Loucy (cell line): ENCODE measurements at regions not wholly inside any gene's neighbourhood (a gene's known extent, or its start where the extent isn't known, plus 50 kb on each side); places are given as distances from the start of the nearest gene placed in this dataset.

Source experiments
- H2AFZ ChIP-seq: fragments of 200-600 bp; sonication (generic); 2 replicates; pipeline ENCODE4 v1.6.0; 2016; ENCODE audit warnings: antibody characterized with exemption, mild to moderate bottlenecking, low read length, moderate library complexity
- H3F3A ChIP-seq: fragments of 200-600 bp; 2 replicates; pipeline ENCODE4 v1.6.0; 2016; ENCODE audit warnings: antibody characterized with exemption, low read depth, mild to moderate bottlenecking
- H3K27me3 ChIP-seq: fragments of 200-600 bp; sonication (generic); 2 replicates; pipeline ENCODE4 v1.6.1; 2014; ENCODE audit warnings: low read length, mild to moderate bottlenecking; ENCODE audit not compliant: insufficient read depth, poor library complexity, severe bottlenecking
- H3K36me3 ChIP-seq: fragments of 200-600 bp; sonication (generic); 2 replicates; pipeline ENCODE4 v1.6.1; 2016; ENCODE audit warnings: low read length; ENCODE audit not compliant: insufficient read depth
- H3K4me1 ChIP-seq: fragments of 200-600 bp; sonication (generic); 2 replicates; pipeline ENCODE4 v1.5.1; 2014; ENCODE audit warnings: low read length, mild to moderate bottlenecking; ENCODE audit not compliant: insufficient read depth, poor library complexity, severe bottlenecking
- H3K4me2 ChIP-seq: fragments of 200-600 bp; sonication (generic); 2 replicates; pipeline ENCODE4 v1.6.0; 2014; ENCODE audit warnings: antibody characterized with exemption, low read length, low read depth, mild to moderate bottlenecking; ENCODE audit not compliant: poor library complexity, severe bottlenecking
- H3K4me3 ChIP-seq: fragments of 200-600 bp; sonication (generic); 2 replicates; pipeline ENCODE4 v1.5.1; 2014; ENCODE audit warnings: low read length, mild to moderate bottlenecking, mixed read lengths; ENCODE audit not compliant: poor library complexity, severe bottlenecking
- H3K79me2 ChIP-seq: fragments of 200-600 bp; sonication (generic); 2 replicates; pipeline ENCODE4 v1.6.1; 2014; ENCODE audit warnings: low read length; ENCODE audit not compliant: insufficient read depth
- H3K9ac ChIP-seq: fragments of 200-600 bp; sonication (generic); 2 replicates; pipeline ENCODE4 v1.6.0; 2014; ENCODE audit warnings: mild to moderate bottlenecking, low read depth, low read length, moderate library complexity; ENCODE audit not compliant: poor library complexity, severe bottlenecking
- H3K9me2 ChIP-seq: fragments of 200-600 bp; sonication (generic); replicated peaks from 2 replicates; pipeline ENCODE4 v1.6.1; 2016; ENCODE audit warnings: low read depth, low read length, mixed read lengths
- H3K9me3 ChIP-seq: fragments of 200-600 bp; sonication (generic); 2 replicates; pipeline ENCODE4 v1.6.1; 2014; ENCODE audit warnings: mild to moderate bottlenecking, antibody characterized with exemption, low read length, low read depth; ENCODE audit not compliant: insufficient read depth
- H4K20me1 ChIP-seq: fragments of 200-600 bp; sonication (generic); 2 replicates; pipeline ENCODE4 v1.6.0; 2014; ENCODE audit warnings: antibody characterized with exemption, low read length, mild to moderate bottlenecking; ENCODE audit not compliant: insufficient read depth, poor library complexity, severe bottlenecking
- EZH2phosphoT487 ChIP-seq: fragments of 200-600 bp; IDR thresholded peaks from 2 replicates; pipeline ENCODE4 v1.6.1; 2018; ENCODE audit warnings: antibody characterized with exemption, mild to moderate bottlenecking, moderate library complexity, borderline replicate concordance
- TF ChIP-seq, protein P1 (sequence below): fragments of 200-600 bp; sonication (generic); conservative IDR thresholded peaks from 2 replicates; pipeline ENCODE4 v1.5.1; 2014; ENCODE audit warnings: mild to moderate bottlenecking, antibody characterized with exemption, low read length

DNA sequence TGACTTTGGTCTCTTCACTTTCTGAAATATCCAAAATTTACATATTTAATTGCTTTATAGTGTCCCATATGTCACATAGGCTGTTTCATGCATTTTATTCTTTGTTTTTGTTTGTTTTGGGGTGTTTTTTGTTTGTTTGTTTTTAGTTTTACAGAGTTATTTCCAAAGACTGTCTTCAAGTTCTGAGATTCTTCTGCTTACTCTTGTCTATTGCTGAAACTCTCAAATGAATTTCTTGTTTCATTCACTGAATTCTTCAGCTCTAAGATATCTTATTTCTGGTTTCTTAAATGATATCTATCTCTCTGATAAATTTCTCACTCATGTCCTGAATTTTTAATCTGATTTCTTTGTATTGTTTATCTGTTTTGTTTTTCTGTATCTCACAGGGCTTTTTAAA lies 412.0 kb upstream of the ATP2B1 start:
- Histone ChIP-seq H3K4me1 (no peaks in the 10 kb centered on the region), H4K20me1 (no peaks in the 10 kb centered on the region), H3F3A (no peaks in the 10 kb centered on the region), H3K9me2 (no peaks in the 10 kb centered on the region), H3K4me3 (no peak overlapping the region), H3K79me2 (no peaks in the 10 kb centered on the region), H3K27me3 (no peaks in the 10 kb centered on the region), H2AFZ (no peak overlapping the region), H3K4me2 (no peak overlapping the region), H3K36me3 (no peaks in the 10 kb centered on the region), H3K9ac (no peak overlapping the region), H3K9me3 (peaks cover 9% of the 10 kb centered on the region; the same call in 1 of the 2 replicates)
- no peak for TF ChIP-seq EZH2phosphoT487
- TF ChIP-seq, protein P1, sequence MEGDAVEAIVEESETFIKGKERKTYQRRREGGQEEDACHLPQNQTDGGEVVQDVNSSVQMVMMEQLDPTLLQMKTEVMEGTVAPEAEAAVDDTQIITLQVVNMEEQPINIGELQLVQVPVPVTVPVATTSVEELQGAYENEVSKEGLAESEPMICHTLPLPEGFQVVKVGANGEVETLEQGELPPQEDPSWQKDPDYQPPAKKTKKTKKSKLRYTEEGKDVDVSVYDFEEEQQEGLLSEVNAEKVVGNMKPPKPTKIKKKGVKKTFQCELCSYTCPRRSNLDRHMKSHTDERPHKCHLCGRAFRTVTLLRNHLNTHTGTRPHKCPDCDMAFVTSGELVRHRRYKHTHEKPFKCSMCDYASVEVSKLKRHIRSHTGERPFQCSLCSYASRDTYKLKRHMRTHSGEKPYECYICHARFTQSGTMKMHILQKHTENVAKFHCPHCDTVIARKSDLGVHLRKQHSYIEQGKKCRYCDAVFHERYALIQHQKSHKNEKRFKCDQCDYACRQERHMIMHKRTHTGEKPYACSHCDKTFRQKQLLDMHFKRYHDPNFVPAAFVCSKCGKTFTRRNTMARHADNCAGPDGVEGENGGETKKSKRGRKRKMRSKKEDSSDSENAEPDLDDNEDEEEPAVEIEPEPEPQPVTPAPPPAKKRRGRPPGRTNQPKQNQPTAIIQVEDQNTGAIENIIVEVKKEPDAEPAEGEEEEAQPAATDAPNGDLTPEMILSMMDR = no peak

- no peaks in the 10 kb centered on the region for H4K20me1 ChIP-seq
- H3K4me3 ChIP-seq = no peak overlapping the region
- H3F3A ChIP-seq = no peaks in the 10 kb centered on the region
- H3K9me3 ChIP-seq = no peaks in the 10 kb centered on the region
- H2AFZ ChIP-seq = no peak overlapping the region
- TF ChIP-seq, protein P1 = no peak
- no peak for TF ChIP-seq EZH2phosphoT487
- H3K27me3 ChIP-seq = no peaks in the 10 kb centered on the region
- H3K36me3 ChIP-seq = no peaks in the 10 kb centered on the region
- H3K4me1 ChIP-seq = no peaks in the 10 kb centered on the region
- H3K79me2 ChIP-seq = no peaks in the 10 kb centered on the region
- H3K9me2 ChIP-seq = no peaks in the 10 kb centered on the region
- H3K9ac ChIP-seq = no peak overlapping the region
- no peak overlapping the region for H3K4me2 ChIP-seq
Observed at GRCh38 chr12:90112666-90113065, 404.0 kb upstream of the ATP2B1 start.

DNA sequence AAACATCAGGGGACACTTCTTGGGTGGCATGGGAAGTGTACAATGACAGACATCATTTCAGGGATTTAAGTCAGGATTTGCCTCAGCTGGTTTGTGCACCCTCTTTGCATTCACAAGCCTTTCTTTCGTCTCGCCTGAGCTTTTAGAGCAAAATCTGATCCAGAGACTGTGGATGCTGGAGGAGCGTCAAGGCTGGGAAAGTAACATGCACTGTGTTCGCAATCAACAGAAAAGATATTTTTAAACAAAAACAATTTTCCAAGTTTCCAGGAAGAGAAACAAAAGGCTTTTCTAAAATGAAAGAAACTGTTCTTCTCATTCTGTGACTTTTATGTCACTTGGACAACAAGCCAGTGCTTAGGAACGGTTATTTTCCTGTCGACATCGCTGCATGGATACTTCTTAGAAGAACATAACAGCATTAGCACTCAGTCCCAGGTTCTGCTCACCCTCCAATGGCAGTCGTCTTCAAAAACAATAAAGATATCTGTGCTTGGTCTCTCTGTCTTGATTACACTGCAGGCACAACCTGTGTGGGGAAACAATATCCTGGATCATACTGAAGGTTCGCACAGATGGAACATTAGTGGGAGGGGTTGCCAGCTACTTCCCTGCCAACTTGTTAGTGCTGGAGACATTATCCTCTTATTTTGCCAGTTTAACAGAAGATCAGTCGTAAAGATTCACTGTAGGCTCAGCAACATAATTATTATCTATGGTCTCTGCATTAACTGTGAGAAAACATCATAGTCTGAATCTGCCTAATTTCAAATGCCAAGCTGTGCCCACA lies 403.3 kb upstream of the ATP2B1 start:
- Histone ChIP-seq H3F3A (no peaks in the 10 kb centered on the region), H3K79me2 (no peaks in the 10 kb centered on the region), H2AFZ (no peak overlapping the region), H4K20me1 (no peaks in the 10 kb centered on the region), H3K36me3 (no peaks in the 10 kb centered on the region), H3K4me3 (no peak overlapping the region), H3K9ac (no peak overlapping the region), H3K27me3 (no peaks in the 10 kb centered on the region), H3K9me2 (no peaks in the 10 kb centered on the region), H3K4me1 (no peaks in the 10 kb centered on the region), H3K9me3 (no peaks in the 10 kb centered on the region), H3K4me2 (no peak overlapping the region)
- TF ChIP-seq EZH2phosphoT487 = no peak
- TF ChIP-seq, protein P1 = no peak
